ENCODE measurements at regions not wholly inside any gene's neighbourhood (a gene's known extent, or its start where the extent isn't known, plus 50 kb on each side); places are given as distances from the start of the nearest gene placed in this dataset.

GRCh38 chr18:6557770-6558248, 143.1 kb upstream of the L3MBTL4 start:
- Histone ChIP-seq H3K4me1 (ENCODE audit: control insufficient read depth in 1 of 2, insufficient read depth in 2 of 2, low read length in 2 of 2) (no peaks in the 10 kb centered on the region), H3K4me3 (replicated peaks in 1 of 3; ENCODE audit: low read depth in 2 of 3, low read length in 3 of 3) (no peak overlapping the region), H3K79me2 (ENCODE audit: insufficient read depth, low read length) (no peaks in the 10 kb centered on the region), H4K20me1 (ENCODE audit: insufficient read depth, low read length) (no peaks in the 10 kb centered on the region), H3K4me2 (replicated peaks; ENCODE audit: extremely low read depth, low read length, poor library complexity, severe bottlenecking) (no peak overlapping the region), H2AFZ (ENCODE audit: insufficient read depth, low read depth, low read length, poor library complexity, severe bottlenecking) (no peak overlapping the region), H3K9me3 (replicated peaks in 1 of 2; ENCODE audit: control insufficient read depth in 1 of 2, insufficient read depth in 1 of 2, low read length in 2 of 2) (no peaks in the 10 kb centered on the region), H3K9ac (ENCODE audit: insufficient read depth, low read length, poor library complexity, severe bottlenecking) (no peak overlapping the region), H3K27ac (ENCODE audit: low read depth in 1 of 2, low read length in 2 of 2) (no peak overlapping the region), H3K27me3 (ENCODE audit: control insufficient read depth in 2 of 2, insufficient read depth in 2 of 2, low read length in 2 of 2) (no peaks in the 10 kb centered on the region), H3K36me3 (replicated peaks in 1 of 2; ENCODE audit: control insufficient read depth in 1 of 2, insufficient read depth in 2 of 2, low read length in 2 of 2) (no peaks in the 10 kb centered on the region)
- no peak for DNase-seq
- peaks cover 0 to 4% (median 0%) of the 10 kb centered on the region in 7 donors for H3K9me3 Mint-ChIP-seq
- intact Hi-C loops (cut with micrococcal nuclease): no loop called here
- WGBS (ENCODE audit: insufficient coverage): 90% methylated on average over 7 of the region's 8 CpGs
- TF ChIP-seq CTCF (IDR thresholded peaks at IDR 0.05): no peak
- no peaks in the 10 kb centered on the region for H3K36me3 Mint-ChIP-seq
- H3K27me3 Mint-ChIP-seq (ENCODE audit: low read depth in 3 of 3): peaks cover 1 to 7% (median 6%) of the 10 kb centered on the region in 3 donors
- H3K4me3 Mint-ChIP-seq: no peak overlapping the region
- no peaks in the 10 kb centered on the region for H3K4me1 Mint-ChIP-seq
- no peak overlapping the region for H3K27ac Mint-ChIP-seq

- WGBS (ENCODE audit: insufficient coverage): 94% methylated on average over 3 of the region's 7 CpGs
- peaks cover 0 to 5% (median 0%) of the 10 kb centered on the region in 7 donors for H3K9me3 Mint-ChIP-seq
Observed at GRCh38 chr18:6558446-6559156, 143.9 kb upstream of the L3MBTL4 start.

More at GRCh38 chr18:6558446-6559156, 143.9 kb upstream of the L3MBTL4 start:
- Histone ChIP-seq H3K27ac (ENCODE audit: low read depth in 1 of 2, low read length in 2 of 2) (no peak overlapping the region), H3K4me2 (replicated peaks; ENCODE audit: extremely low read depth, low read length, poor library complexity, severe bottlenecking) (no peak overlapping the region), H3K27me3 (ENCODE audit: control insufficient read depth in 2 of 2, insufficient read depth in 2 of 2, low read length in 2 of 2) (no peaks in the 10 kb centered on the region), H3K79me2 (ENCODE audit: insufficient read depth, low read length) (no peaks in the 10 kb centered on the region), H3K9me3 (replicated peaks in 1 of 2; ENCODE audit: control insufficient read depth in 1 of 2, insufficient read depth in 1 of 2, low read length in 2 of 2) (no peaks in the 10 kb centered on the region), H3K36me3 (replicated peaks in 1 of 2; ENCODE audit: control insufficient read depth in 1 of 2, insufficient read depth in 2 of 2, low read length in 2 of 2) (no peaks in the 10 kb centered on the region), H2AFZ (ENCODE audit: insufficient read depth, low read depth, low read length, poor library complexity, severe bottlenecking) (no peak overlapping the region), H3K9ac (ENCODE audit: insufficient read depth, low read length, poor library complexity, severe bottlenecking) (no peak overlapping the region), H3K4me3 (replicated peaks in 1 of 3; ENCODE audit: low read depth in 2 of 3, low read length in 3 of 3) (no peak overlapping the region), H4K20me1 (ENCODE audit: insufficient read depth, low read length) (no peaks in the 10 kb centered on the region), H3K4me1 (ENCODE audit: control insufficient read depth in 1 of 2, insufficient read depth in 2 of 2, low read length in 2 of 2) (no peaks in the 10 kb centered on the region)
- H3K4me3 Mint-ChIP-seq: peak overlapping the region in 1 of 2 donors; percentile 10
- no peaks in the 10 kb centered on the region for H3K4me1 Mint-ChIP-seq
- H3K27ac Mint-ChIP-seq: no peak overlapping the region
- no peak for TF ChIP-seq CTCF (IDR thresholded peaks at IDR 0.05)
- peaks cover 1 to 6% (median 5%) of the 10 kb centered on the region in 3 donors for H3K27me3 Mint-ChIP-seq (ENCODE audit: low read depth in 3 of 3)
- DNase-seq: no peak
- intact Hi-C loops (cut with micrococcal nuclease): no loop called here
- H3K36me3 Mint-ChIP-seq: no peaks in the 10 kb centered on the region

Data from CD14-positive monocyte (primary cell).